T-helper 17 cell (primary cell): ENCODE measurements at regions not wholly inside any gene's neighbourhood (a gene's known extent, or its start where the extent isn't known, plus 50 kb on each side); places are given as distances from the start of the nearest gene placed in this dataset.
"Not testable (repeated sequence)": the region's sequence is repeated elsewhere in the genome, so short reads cannot be mapped to it uniquely, and the experiment has no call there.

ENCODE experiments used
- ATAC-seq: fragments of 150-1000 bp; cut with Tn5 transposase; 2 replicates; pipeline ENCODE4 v1.10.0; 2021; ENCODE audit warnings: mild to moderate bottlenecking, moderate library complexity
- DNase-seq, 3 donors: peaks; one replicate each; pipeline versions ENCODE4 v3.0.0 to v3.0.0-alpha.2; 2020 to 2021
- H3K9me3 ChIP-seq: one replicate; pipeline ENCODE4 v1.7.0; 2013; ENCODE audit warnings: low read length, mild to moderate bottlenecking; ENCODE audit not compliant: control insufficient read depth, poor library complexity, severe bottlenecking
- H3K27ac Mint-ChIP-seq: one replicate; pipeline ENCODE4 v1.8.0; 2022; ENCODE audit warnings: mild to moderate bottlenecking, moderate library complexity, mixed read lengths
- H3K27me3 Mint-ChIP-seq: one replicate; pipeline ENCODE4 v1.8.0; 2022; ENCODE audit warnings: mixed read lengths
- H3K36me3 Mint-ChIP-seq: one replicate; pipeline ENCODE4 v1.8.0; 2022; ENCODE audit warnings: low read depth, mixed read lengths
- H3K4me1 Mint-ChIP-seq: one replicate; pipeline ENCODE4 v1.8.0; 2022; ENCODE audit warnings: mild to moderate bottlenecking, mixed read lengths
- H3K4me3 Mint-ChIP-seq: one replicate; pipeline ENCODE4 v1.8.0; 2022; ENCODE audit warnings: mild to moderate bottlenecking, moderate library complexity, mixed read lengths

DNA sequence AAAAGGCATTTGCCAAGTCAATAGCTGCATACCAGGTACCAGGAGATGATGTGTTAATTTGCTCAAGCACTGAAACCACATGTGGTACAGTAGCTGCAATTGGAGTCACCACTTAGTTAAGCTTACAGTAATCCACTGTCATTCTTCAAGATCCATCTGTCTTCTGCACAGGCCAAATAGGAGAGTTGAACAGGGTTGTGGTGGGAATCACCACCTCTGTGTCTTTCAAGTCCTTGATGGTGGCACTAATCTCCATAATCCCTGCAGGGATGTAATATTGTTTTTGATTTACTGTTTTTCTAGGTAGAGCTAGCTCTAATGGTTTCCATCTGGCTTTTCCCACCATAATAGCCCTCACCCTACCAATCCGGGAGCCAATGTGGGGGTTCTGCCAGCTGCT, 91.9 kb downstream of the FCRL5 start:
- Mint-ChIP-seq H3K4me1 (no peaks in the 10 kb centered on the region), H3K27me3 (peaks cover 18% of the 10 kb centered on the region), H3K27ac (no peak overlapping the region), H3K4me3 (no peak overlapping the region), H3K36me3 (no peaks in the 10 kb centered on the region)
- ATAC-seq (no peak), DNase-seq (no peak)
- no peaks in the 10 kb centered on the region for H3K9me3 ChIP-seq

DNA sequence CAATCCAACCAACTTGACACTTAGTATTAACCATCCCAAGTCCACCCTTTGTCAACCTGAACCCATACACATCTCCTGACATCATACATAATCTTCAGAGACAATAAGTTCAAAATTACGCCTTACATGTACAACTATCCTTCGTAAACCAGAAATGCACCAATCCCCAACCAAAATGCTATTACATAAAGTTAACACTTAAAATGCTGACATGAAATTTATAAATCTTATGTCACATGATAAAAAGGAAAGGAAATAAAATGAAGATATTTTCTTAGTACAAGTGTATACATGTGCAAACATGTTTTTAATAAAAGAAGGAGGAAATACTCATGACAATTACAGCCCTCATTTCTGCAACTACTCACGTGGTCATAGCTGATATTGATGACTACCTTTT, 95.0 kb downstream of the FCRL5 start:
- DNase-seq (no peak), ATAC-seq (no peak)
- peaks cover 13% of the 10 kb centered on the region for H3K27me3 Mint-ChIP-seq
- no peaks in the 10 kb centered on the region for H3K36me3 Mint-ChIP-seq
- H3K4me3 Mint-ChIP-seq: no peak overlapping the region
- no peaks in the 10 kb centered on the region for H3K9me3 ChIP-seq
- no peak overlapping the region for H3K27ac Mint-ChIP-seq
- no peaks in the 10 kb centered on the region for H3K4me1 Mint-ChIP-seq

- Mint-ChIP-seq H3K36me3 (no peaks in the 10 kb centered on the region), H3K27me3 (peaks cover 15% of the 10 kb centered on the region), H3K27ac (no peak overlapping the region), H3K4me3 (no peak overlapping the region), H3K4me1 (no peaks in the 10 kb centered on the region)
- no peaks in the 10 kb centered on the region for H3K9me3 ChIP-seq
- no peak for ATAC-seq
- no peak for DNase-seq
Measured at GRCh38 chr1:157455318-157455717, 97.0 kb downstream of the FCRL5 start.

DNA sequence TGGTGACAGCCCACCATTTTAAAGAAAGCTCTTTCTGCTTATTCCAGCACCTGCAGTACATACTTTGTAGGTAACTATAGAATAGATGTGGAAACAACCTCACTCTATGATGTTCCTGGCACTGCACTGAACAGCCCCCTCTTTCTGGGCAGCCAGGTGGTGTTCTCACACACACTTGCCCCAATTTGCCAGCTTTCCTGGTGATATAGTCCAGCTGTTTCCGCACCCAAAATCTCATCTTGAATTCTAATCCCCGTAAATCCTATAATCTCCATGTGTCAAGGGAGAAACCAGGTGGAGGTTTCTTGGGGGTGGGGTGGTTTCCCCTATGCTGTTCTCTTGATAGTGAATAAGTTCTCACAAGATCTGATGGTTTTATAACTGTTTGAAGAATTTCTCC, 102.2 kb downstream of the FCRL5 start:
- H3K4me3 Mint-ChIP-seq: no peak overlapping the region
- peaks cover 24% of the 10 kb centered on the region for H3K27me3 Mint-ChIP-seq
- H3K9me3 ChIP-seq: no peaks in the 10 kb centered on the region
- H3K27ac Mint-ChIP-seq: no peak overlapping the region
- DNase-seq (no peak), ATAC-seq (no peak)
- H3K4me1 Mint-ChIP-seq: no peaks in the 10 kb centered on the region
- H3K36me3 Mint-ChIP-seq: no peaks in the 10 kb centered on the region

DNA sequence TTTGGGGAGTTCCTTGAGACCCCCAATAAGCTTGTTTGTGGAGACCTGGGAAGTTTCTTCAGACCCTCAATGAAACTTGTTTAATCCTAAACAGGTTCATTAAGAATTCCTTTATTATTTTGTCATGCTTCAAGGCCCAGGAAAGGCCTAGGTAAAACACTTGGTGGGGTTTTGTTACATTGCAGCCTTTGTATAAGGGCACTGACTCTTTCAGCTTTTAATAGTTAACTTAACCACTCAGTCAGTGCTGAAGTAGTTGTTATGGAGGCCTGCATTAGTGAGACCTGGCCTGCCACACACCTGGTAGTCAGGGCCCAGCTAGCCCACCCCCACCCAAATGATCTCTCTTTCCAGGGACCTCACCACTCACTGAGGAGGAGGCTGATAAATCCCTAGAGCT, 103.7 kb downstream of the FCRL5 start:
- DNase-seq (no peak), ATAC-seq (no peak)
- H3K27ac Mint-ChIP-seq: peak overlapping the region; percentile 11
- no peaks in the 10 kb centered on the region for H3K36me3 Mint-ChIP-seq
- no peaks in the 10 kb centered on the region for H3K9me3 ChIP-seq
- H3K4me1 Mint-ChIP-seq: no peaks in the 10 kb centered on the region
- peaks cover 19% of the 10 kb centered on the region for H3K27me3 Mint-ChIP-seq
- H3K4me3 Mint-ChIP-seq: no peak overlapping the region

DNA sequence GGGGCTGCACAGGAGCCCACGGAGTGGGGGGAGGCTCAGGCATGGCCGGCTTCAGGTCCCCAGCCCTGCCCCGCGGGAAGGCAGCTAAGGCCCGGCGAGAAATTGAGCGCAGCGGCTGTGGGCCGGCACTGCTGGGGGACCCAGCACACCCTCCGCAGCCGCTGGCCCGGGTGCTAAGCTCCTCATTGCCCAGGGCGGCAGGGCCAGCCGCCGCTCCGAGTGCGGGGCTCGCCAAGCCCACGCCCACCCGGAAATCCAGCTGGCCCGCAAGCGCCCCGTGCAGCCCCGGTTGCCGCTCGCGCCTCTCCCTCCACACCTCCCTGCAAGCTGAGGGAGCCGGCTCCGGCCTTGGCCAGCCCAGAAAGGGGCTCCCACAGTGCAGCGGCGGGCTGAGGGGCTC, 106.0 kb downstream of the FCRL5 start:
- not testable (repeated sequence) for H3K4me1 Mint-ChIP-seq, H3K27ac Mint-ChIP-seq, H3K36me3 Mint-ChIP-seq, H3K4me3 Mint-ChIP-seq, H3K9me3 ChIP-seq, DNase-seq, ATAC-seq
- H3K27me3 Mint-ChIP-seq: peaks cover 11% of the 10 kb centered on the region

DNA sequence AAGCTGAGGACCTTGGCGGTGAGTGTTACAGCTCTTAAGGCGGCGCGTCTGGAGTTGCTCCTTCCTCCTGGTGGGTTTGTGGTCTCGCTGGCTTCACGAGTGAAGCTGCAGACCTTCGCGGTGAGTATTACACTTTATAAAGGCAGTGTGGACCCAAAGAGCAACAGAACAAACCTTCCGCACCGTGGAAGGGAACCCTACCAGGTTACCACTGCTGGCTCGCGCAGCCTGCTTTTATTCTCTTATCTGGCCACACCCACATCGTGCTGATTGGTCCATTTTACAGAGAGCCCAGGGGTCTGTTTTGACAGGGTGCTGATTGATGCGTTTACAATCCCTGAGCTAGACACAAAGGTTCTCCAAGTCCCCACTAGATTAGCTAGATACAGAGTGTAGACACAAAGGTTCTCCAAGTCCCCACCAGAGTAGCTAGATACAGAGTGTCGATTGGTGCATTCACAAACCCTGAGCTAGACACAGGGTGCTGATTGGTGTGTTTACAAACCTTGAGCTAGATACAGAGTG, 106.6 kb downstream of the FCRL5 start:
- peaks cover 11% of the 10 kb centered on the region for H3K27me3 Mint-ChIP-seq
- not testable (repeated sequence) for H3K4me1 Mint-ChIP-seq, H3K27ac Mint-ChIP-seq, ATAC-seq, H3K36me3 Mint-ChIP-seq, H3K9me3 ChIP-seq, H3K4me3 Mint-ChIP-seq, DNase-seq

- ATAC-seq (no peak), DNase-seq (no peak)
- Mint-ChIP-seq H3K4me3 (no peak overlapping the region), H3K27ac (no peak overlapping the region), H3K27me3 (peaks cover 10% of the 10 kb centered on the region), H3K36me3 (no peaks in the 10 kb centered on the region), H3K4me1 (no peaks in the 10 kb centered on the region)
- no peaks in the 10 kb centered on the region for H3K9me3 ChIP-seq
Measured at GRCh38 chr1:157442065-157442464, 110.2 kb downstream of the FCRL5 start.

DNA sequence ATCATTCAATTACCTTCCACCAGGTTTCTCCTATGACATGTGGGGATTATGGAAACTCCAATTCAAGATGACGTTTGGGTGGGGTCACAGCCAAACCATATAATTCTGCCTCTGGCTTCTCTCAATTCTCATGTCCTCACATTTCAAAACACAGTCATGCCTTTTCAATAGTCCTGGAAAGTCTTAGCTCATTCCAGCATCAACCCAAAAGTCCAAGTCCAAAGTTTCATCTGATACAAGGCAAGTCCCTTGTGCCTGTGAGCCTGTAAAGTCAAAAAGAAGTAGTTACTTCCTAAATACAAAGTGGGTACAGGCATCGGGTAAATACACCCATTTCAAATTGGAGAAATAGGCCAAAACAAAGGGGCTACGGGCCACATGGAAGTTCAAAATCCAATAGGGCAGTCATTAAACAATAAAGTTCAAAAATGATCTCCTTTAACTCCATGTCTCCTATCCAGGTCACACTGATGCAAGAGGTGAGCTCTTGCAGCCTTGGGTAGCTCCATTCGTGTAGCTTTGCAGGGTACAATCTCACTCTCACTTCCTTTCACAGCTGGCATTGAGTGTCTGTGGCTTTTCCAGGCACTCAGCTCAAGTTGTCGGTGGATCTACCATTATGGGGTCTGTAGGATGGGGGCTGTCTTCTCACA, 112.9 kb downstream of the FCRL5 start:
- peaks cover 14% of the 10 kb centered on the region for H3K27me3 Mint-ChIP-seq
- DNase-seq (no peak), ATAC-seq (no peak)
- no peak overlapping the region for H3K27ac Mint-ChIP-seq
- no peak overlapping the region for H3K4me3 Mint-ChIP-seq
- H3K36me3 Mint-ChIP-seq: no peaks in the 10 kb centered on the region
- no peaks in the 10 kb centered on the region for H3K4me1 Mint-ChIP-seq
- H3K9me3 ChIP-seq: no peaks in the 10 kb centered on the region

DNA sequence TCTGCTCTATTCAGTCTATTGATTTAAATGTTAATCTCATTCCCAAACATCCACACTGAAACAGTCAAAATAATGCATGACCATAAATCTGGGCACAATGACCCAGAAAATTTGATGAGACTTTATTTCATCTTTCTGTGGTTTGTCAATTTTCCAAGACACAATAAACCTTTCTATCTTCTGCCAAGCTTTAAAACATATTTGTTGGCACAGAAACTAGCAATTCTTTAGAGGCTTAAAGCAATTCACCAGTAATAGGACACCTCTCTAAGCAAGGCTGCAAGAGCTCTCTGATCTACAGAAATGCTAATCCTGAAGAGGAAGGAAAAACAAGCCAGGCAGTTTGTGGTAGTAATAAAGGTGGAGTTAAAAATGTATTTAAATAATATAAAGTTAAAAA, 113.7 kb downstream of the FCRL5 start:
- no peaks in the 10 kb centered on the region for H3K4me1 Mint-ChIP-seq
- H3K27ac Mint-ChIP-seq: no peak overlapping the region
- H3K27me3 Mint-ChIP-seq: peaks cover 15% of the 10 kb centered on the region
- H3K4me3 Mint-ChIP-seq: no peak overlapping the region
- ATAC-seq (no peak), DNase-seq (no peak)
- no peaks in the 10 kb centered on the region for H3K9me3 ChIP-seq
- H3K36me3 Mint-ChIP-seq: no peaks in the 10 kb centered on the region

DNA sequence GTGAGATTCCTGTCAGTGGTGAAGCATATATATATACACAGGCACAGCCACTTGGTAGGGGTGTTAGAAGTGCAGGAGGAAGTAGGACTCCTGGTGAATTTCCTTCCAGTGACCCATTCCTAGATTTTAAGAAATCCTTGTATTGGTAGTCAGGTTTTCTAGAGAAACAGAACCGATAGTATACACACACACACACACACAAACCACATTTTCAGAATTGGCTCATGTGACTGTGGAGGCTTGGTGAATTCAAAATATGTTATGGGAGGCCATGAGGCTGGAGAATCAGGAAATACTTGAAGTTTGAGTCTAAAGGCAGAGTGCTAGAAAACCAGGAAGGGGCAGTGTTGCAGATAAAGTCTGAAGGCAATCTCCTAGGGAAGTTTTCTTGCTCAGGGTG, 114.2 kb downstream of the FCRL5 start:
- no peaks in the 10 kb centered on the region for H3K4me1 Mint-ChIP-seq
- H3K4me3 Mint-ChIP-seq: no peak overlapping the region
- no peak for DNase-seq
- no peak overlapping the region for H3K27ac Mint-ChIP-seq
- H3K27me3 Mint-ChIP-seq: peaks cover 19% of the 10 kb centered on the region
- no peak for ATAC-seq
- H3K36me3 Mint-ChIP-seq: no peaks in the 10 kb centered on the region
- no peaks in the 10 kb centered on the region for H3K9me3 ChIP-seq

GRCh38 chr1:157437296-157437695, 115.0 kb downstream of the FCRL5 start:
- no peak overlapping the region for H3K27ac Mint-ChIP-seq
- peaks cover 27% of the 10 kb centered on the region for H3K27me3 Mint-ChIP-seq
- DNase-seq: no peak
- H3K4me1 Mint-ChIP-seq: no peaks in the 10 kb centered on the region
- H3K36me3 Mint-ChIP-seq: no peaks in the 10 kb centered on the region
- no peaks in the 10 kb centered on the region for H3K9me3 ChIP-seq
- peak; percentile 21 for ATAC-seq
- H3K4me3 Mint-ChIP-seq: no peak overlapping the region

- H3K36me3 Mint-ChIP-seq: no peaks in the 10 kb centered on the region
- peaks cover 26% of the 10 kb centered on the region for H3K27me3 Mint-ChIP-seq
- DNase-seq (no peak), ATAC-seq (no peak)
- H3K27ac Mint-ChIP-seq: no peak overlapping the region
- H3K4me3 Mint-ChIP-seq: no peak overlapping the region
- H3K9me3 ChIP-seq: no peaks in the 10 kb centered on the region
- H3K4me1 Mint-ChIP-seq: no peaks in the 10 kb centered on the region
Measured at GRCh38 chr1:157431751-157432150, 120.6 kb downstream of the FCRL5 start.

DNA sequence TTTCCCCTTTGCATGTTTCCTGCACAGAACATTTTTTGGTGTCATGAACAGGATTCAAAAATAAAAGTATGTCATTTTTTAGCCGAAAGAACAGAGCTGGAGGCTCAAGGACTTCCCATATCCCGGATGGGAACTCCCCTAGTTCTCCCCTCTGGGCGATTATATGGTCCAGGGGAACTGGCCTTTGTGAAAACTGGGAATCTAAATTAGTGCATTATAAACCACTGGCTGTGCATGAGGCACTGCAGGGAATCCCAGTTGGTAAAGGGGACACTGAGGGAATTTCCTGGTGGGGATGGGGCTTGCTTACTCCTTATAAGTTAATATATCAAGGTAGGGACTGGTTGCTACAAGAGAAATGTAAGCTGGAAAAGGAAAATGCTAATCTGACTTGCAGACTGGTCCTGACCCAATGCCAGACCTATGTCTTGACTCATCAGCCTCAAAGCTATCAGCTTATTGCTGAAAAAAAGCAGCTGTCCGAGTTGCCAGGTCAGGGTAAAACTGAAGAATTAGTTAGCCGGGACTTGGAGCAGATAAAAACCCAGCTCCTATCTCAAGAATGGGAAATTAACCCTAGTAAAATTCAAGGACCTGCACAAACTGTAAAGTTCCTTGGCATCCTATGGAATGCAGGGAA, 122.6 kb downstream of the FCRL5 start:
- Mint-ChIP-seq H3K4me3 (no peak overlapping the region), H3K36me3 (no peaks in the 10 kb centered on the region), H3K27me3 (peaks cover 21% of the 10 kb centered on the region), H3K4me1 (no peaks in the 10 kb centered on the region), H3K27ac (no peak overlapping the region)
- DNase-seq (no peak), ATAC-seq (no peak)
- no peaks in the 10 kb centered on the region for H3K9me3 ChIP-seq
